ENCODE measurements at regions not wholly inside any gene's neighbourhood (a gene's known extent, or its start where the extent isn't known, plus 50 kb on each side); places are given as distances from the start of the nearest gene placed in this dataset.
"Not testable (repeated sequence)": the region's sequence is repeated elsewhere in the genome, so short reads cannot be mapped to it uniquely, and the experiment has no call there.

GRCh38 chr12:74170645-74171477 is 366.8 kb upstream of the ATXN7L3B start:
- DNase-seq, result peak; percentile 23 to 51

GRCh38 chr12:74171478-74171909 is 366.1 kb upstream of the ATXN7L3B start:
- peak; percentile 47 to 51 for DNase-seq

- DNase-seq, result not testable (repeated sequence)
Measured at GRCh38 chr12:74174961-74175360, 362.7 kb upstream of the ATXN7L3B start.

GRCh38 chr12:74185360-74185759 is 352.3 kb upstream of the ATXN7L3B start:
- no peak for DNase-seq

- DNase-seq, result no peak
Measured at GRCh38 chr12:74193191-74193590, 344.4 kb upstream of the ATXN7L3B start.

- no peak for DNase-seq
Measured at GRCh38 chr12:74204236-74204635, 333.4 kb upstream of the ATXN7L3B start.

- DNase-seq, result no peak
Measured at GRCh38 chr12:74227846-74228545, 309.6 kb upstream of the ATXN7L3B start.

- no peak for DNase-seq
Measured at GRCh38 chr12:74229671-74230070, 308.0 kb upstream of the ATXN7L3B start.

- DNase-seq, result no peak
Measured at GRCh38 chr12:74235342-74235741, 302.3 kb upstream of the ATXN7L3B start.

- no peak for DNase-seq
Measured at GRCh38 chr12:74241341-74241740, 296.3 kb upstream of the ATXN7L3B start.

- DNase-seq, result no peak
Measured at GRCh38 chr12:74242088-74242487, 295.5 kb upstream of the ATXN7L3B start.

GRCh38 chr12:74245458-74245857 is 292.2 kb upstream of the ATXN7L3B start:
- DNase-seq, result no peak

- DNase-seq, result no peak
Measured at GRCh38 chr12:74250891-74251290, 286.7 kb upstream of the ATXN7L3B start.

- not testable (repeated sequence) for DNase-seq
Measured at GRCh38 chr12:74253826-74254225, 283.8 kb upstream of the ATXN7L3B start.

- no peak for DNase-seq
Measured at GRCh38 chr12:74254784-74255183, 282.9 kb upstream of the ATXN7L3B start.

- no peak for DNase-seq
Measured at GRCh38 chr12:74259199-74259598, 278.4 kb upstream of the ATXN7L3B start.

GRCh38 chr12:74264692-74265091 is 272.9 kb upstream of the ATXN7L3B start:
- DNase-seq, result no peak

- not testable (repeated sequence) for DNase-seq
Measured at GRCh38 chr12:74269355-74269754, 268.3 kb upstream of the ATXN7L3B start.

GRCh38 chr12:74280156-74280655 is 257.4 kb upstream of the ATXN7L3B start:
- DNase-seq, result no peak

GRCh38 chr12:74281401-74282180 is 256.0 kb upstream of the ATXN7L3B start:
- DNase-seq, result not testable (repeated sequence)

GRCh38 chr12:74283646-74284045 is 254.0 kb upstream of the ATXN7L3B start:
- no peak for DNase-seq

- DNase-seq, result no peak
Measured at GRCh38 chr12:74285773-74286172, 251.9 kb upstream of the ATXN7L3B start.

- DNase-seq, result no peak
Measured at GRCh38 chr12:74286254-74286653, 251.4 kb upstream of the ATXN7L3B start.
